Ectodermal cell (in vitro differentiated cells): ENCODE measurements at regions not wholly inside any gene's neighbourhood (a gene's known extent, or its start where the extent isn't known, plus 50 kb on each side); places are given as distances from the start of the nearest gene placed in this dataset.

Experiments used
- H3K27ac ChIP-seq: 2 replicates; pipeline ENCODE4 v1.7.0; 2013; ENCODE audit warnings: mild to moderate bottlenecking, low read depth, low read length; ENCODE audit not compliant: insufficient read depth, poor library complexity, severe bottlenecking
- H3K27me3 ChIP-seq: 2 replicates; pipeline ENCODE4 v1.7.0; 2013; ENCODE audit warnings: mild to moderate bottlenecking, low read length; ENCODE audit not compliant: insufficient read depth, control insufficient read depth, poor library complexity, severe bottlenecking
- H3K36me3 ChIP-seq: one replicate; pipeline ENCODE4 v1.7.0; 2013; ENCODE audit warnings: low read length; ENCODE audit not compliant: control insufficient read depth, insufficient read depth
- H3K4me1 ChIP-seq: one replicate; pipeline ENCODE4 v1.7.0; 2013; ENCODE audit warnings: low read length; ENCODE audit not compliant: control insufficient read depth, insufficient read depth
- H3K4me3 ChIP-seq: 2 replicates; pipeline ENCODE4 v1.7.0; 2013; ENCODE audit warnings: low read depth, low read length, control low read depth; ENCODE audit not compliant: insufficient read depth
- H3K9me3 ChIP-seq: 2 replicates; pipeline ENCODE4 v1.7.0; 2013; ENCODE audit warnings: mild to moderate bottlenecking, low read length, moderate library complexity; ENCODE audit not compliant: control insufficient read depth
- WGBS, 2 experiments: methylation state at CpG; one replicate each; pipeline ENCODE4 v1.1.7; 2013; ENCODE audit warnings: missing lambda C conversion rate in 2 of 2; 5-methylcytosine and 5-hydroxymethylcytosine counted together

GRCh38 chr18:56083523-56084287 is 495.7 kb upstream of the TCF4 start:
- Histone ChIP-seq H3K36me3 (no peaks in the 10 kb centered on the region), H3K4me3 (no peak overlapping the region), H3K27me3 (no peaks in the 10 kb centered on the region), H3K27ac (no peak overlapping the region), H3K4me1 (no peaks in the 10 kb centered on the region), H3K9me3 (no peaks in the 10 kb centered on the region)
- WGBS, 2 experiments = 85 to 86% methylated on average over 8 of the region's 8 CpGs

- H3K4me1 ChIP-seq = no peaks in the 10 kb centered on the region
- H3K36me3 ChIP-seq = no peaks in the 10 kb centered on the region
- no peak overlapping the region for H3K27ac ChIP-seq
- no peaks in the 10 kb centered on the region for H3K27me3 ChIP-seq
- WGBS, 2 experiments = 85 to 90% methylated on average over 6 to 7 of the region's 7 CpGs
- H3K4me3 ChIP-seq = no peak overlapping the region
- H3K9me3 ChIP-seq = no peaks in the 10 kb centered on the region
Measured at GRCh38 chr18:56083097-56083521, 495.1 kb upstream of the TCF4 start.

DNA sequence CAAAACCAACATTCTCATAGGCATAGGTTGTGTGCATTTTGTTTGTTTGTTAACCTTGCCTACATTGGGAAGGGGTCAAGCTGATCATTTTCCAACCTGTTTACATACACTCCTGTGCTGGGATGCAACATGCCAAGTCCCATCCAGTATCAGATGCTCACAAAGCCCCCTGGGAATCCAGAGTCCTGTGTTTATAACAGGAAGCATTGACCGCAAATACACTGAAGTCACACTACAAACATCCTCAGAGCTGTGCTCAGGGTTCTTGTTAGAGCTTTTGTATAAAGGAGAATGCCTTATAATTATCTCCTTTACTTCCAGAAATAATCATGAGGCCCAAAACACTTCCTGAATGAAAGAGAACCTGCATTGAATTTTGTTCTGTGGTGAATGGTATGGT is 488.7 kb upstream of the TCF4 start:
- Histone ChIP-seq H3K4me3 (no peak overlapping the region), H3K36me3 (no peaks in the 10 kb centered on the region), H3K27me3 (no peaks in the 10 kb centered on the region), H3K4me1 (no peaks in the 10 kb centered on the region), H3K27ac (no peak overlapping the region), H3K9me3 (no peaks in the 10 kb centered on the region)
- 89% methylated on average over 1 of the region's 1 CpG; no CpG with 5 or more reads in 1 of the 2 experiments for WGBS, 2 experiments

- Histone ChIP-seq H3K27me3 (no peaks in the 10 kb centered on the region), H3K4me1 (no peaks in the 10 kb centered on the region), H3K4me3 (no peak overlapping the region), H3K9me3 (no peaks in the 10 kb centered on the region), H3K27ac (no peak overlapping the region), H3K36me3 (no peaks in the 10 kb centered on the region)
- WGBS, 2 experiments = 98 to 100% methylated on average over 2 to 5 of the region's 5 CpGs
Measured at GRCh38 chr18:56068701-56069100, 480.7 kb upstream of the TCF4 start.

DNA sequence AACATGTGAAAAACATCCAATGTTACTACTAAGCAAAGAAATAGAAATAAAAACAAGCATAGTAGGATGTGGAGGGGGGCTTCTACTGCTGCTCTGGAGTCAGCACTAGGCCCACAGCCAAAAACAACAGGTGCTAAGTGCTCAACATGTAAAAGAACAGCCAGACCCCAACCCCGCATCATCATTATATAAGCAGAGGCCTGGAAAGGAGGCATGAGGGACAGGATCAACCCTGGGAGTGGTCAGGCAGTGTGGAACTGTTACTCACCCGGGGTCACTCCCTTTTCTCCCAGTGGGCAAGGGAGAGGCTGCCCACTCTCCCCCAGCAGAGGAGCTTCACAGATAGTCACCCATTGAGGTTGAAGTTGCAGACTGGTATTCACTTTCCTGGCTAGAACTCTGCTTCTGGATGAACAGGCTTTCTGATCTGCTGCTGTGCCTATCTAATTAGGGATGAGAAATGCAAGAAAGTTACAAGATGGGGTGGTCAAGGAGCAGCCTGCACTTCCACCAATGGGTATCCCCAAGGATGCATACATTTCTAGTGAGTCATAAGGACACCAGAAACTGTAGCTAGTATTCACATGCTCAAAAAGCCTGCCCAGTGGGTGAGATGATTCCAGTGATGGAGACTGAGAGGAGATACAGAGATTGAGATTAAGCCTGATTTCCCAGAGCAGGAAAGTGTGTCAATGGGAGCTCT is 480.1 kb upstream of the TCF4 start:
- Histone ChIP-seq H3K4me3 (no peak overlapping the region), H3K27ac (no peak overlapping the region), H3K27me3 (no peaks in the 10 kb centered on the region), H3K4me1 (no peaks in the 10 kb centered on the region), H3K9me3 (no peaks in the 10 kb centered on the region), H3K36me3 (no peaks in the 10 kb centered on the region)
- 84 to 88% methylated on average over 2 of the region's 2 CpGs for WGBS, 2 experiments

DNA sequence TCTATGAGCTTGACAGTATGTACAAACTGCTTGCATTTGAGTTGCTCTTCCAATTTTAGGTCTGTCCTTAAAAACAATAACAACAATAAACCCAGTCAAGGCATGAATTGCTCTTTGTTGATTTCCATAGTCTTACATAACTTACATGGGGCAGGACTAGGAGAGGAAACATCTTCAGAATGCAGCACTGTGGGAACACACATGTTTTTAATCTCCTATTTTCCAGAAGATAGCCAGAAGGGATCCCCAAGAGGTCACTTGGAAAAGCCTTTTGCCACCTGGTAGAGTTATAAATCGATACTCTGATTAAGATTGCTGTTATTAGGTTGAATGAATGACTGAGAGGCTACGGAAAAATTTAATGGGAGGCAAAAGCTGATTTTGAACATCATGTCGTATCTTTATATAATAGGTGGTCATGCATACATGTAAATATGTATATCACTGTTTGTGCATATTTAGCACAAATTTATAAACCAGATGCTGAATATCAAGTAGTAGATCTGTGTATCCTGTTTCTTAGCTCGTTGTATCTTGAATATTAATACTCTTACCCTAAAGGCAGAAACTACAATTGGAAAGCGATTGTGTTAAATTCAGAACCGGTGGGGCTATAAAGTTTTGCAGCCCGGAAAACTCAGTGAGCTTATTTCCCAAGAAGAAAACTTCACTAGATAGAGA is 479.4 kb upstream of the TCF4 start:
- Histone ChIP-seq H3K4me3 (no peak overlapping the region), H3K4me1 (no peaks in the 10 kb centered on the region), H3K27ac (no peak overlapping the region), H3K27me3 (no peaks in the 10 kb centered on the region), H3K36me3 (no peaks in the 10 kb centered on the region), H3K9me3 (no peaks in the 10 kb centered on the region)
- WGBS, 2 experiments = 94 to 95% methylated on average over 3 to 6 of the region's 7 CpGs

DNA sequence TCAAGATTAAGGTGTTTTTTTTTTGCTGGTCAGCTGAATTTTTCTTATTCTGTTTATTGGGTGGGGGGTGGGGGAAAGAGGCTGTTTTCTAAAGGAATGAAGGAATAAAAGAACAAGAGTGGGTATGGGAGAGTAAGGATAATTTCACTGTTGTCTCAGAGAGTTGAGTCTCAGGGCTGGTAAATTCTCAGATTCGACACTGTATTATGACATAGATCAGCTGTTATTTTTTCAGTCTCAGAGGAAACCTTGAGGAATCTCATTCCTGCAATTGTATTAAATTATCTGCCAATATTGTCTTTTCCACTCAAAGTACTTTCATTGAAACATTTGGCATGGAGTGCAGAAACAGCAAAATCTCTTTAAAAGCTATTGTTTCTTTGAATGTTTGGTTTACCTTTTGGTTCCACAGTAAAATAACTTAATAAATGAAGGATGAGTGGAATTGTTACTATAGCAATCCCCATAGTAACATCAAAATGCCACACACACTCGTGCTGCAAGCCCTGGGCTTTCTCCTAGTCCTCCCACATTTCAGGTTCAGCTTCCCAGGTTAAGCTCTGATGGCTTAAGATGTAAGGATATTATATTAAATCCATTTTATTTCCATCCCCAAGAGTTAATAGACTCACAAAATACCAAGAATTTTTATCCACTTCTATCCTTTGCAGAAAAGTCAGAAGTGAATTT is 478.7 kb upstream of the TCF4 start:
- 92 to 100% methylated on average over 1 to 2 of the region's 2 CpGs for WGBS, 2 experiments
- Histone ChIP-seq H3K36me3 (no peaks in the 10 kb centered on the region), H3K27ac (no peak overlapping the region), H3K9me3 (no peaks in the 10 kb centered on the region), H3K4me3 (no peak overlapping the region), H3K4me1 (no peaks in the 10 kb centered on the region), H3K27me3 (no peaks in the 10 kb centered on the region)

DNA sequence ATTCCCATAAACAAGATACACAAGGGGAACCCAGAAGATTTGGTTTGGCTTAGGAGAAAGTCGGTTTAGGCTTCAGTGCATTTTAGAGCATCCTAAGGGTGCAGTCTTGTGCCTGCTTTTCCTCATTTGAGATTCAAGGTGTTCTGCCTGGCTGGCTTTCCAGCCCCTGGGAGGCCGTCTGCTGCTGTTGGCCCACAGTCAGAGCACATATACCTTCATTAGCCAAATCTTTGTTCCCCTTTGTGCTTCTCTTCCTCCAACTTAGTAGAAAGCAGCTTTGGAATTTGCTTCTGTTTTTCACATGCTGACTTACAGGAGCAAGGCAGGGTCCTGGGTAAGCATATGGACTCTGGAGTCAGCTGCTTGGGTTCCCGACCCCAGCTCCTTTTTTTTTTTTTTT is 477.1 kb upstream of the TCF4 start:
- WGBS, 2 experiments = 78 to 90% methylated on average over 3 of the region's 3 CpGs
- H3K27ac ChIP-seq = no peak overlapping the region

DNA sequence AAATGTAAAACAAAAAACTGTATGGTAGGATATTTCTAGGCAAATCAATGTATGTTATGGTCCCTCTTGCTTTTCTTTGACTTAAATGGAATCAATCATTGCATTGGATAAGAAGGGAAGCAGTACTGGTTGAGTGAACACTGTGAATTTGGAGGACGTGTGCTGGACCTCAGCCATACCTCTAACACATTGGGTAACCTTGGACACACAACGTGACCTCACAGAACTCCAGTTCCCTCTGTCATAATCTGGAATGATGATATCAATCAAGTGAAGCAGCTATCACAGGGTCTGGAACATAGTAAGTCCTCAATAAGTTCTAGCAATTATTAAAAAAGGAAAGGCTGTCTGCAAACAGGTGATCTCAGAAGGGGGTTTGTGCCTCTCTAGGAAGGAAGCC is 474.9 kb upstream of the TCF4 start:
- Histone ChIP-seq H3K27me3 (no peaks in the 10 kb centered on the region), H3K36me3 (no peaks in the 10 kb centered on the region), H3K9me3 (no peaks in the 10 kb centered on the region), H3K4me1 (no peaks in the 10 kb centered on the region), H3K27ac (no peak overlapping the region), H3K4me3 (no peak overlapping the region)
- WGBS, 2 experiments = 94 to 95% methylated on average over 2 of the region's 2 CpGs

More for the DNA sequence above, 477.1 kb upstream of the TCF4 start:
- Histone ChIP-seq H3K36me3 (no peaks in the 10 kb centered on the region), H3K4me3 (no peak overlapping the region), H3K9me3 (no peaks in the 10 kb centered on the region), H3K27me3 (no peaks in the 10 kb centered on the region), H3K4me1 (no peaks in the 10 kb centered on the region)
